BJ (cell line): ENCODE measurements at regions not wholly inside any gene's neighbourhood (a gene's known extent, or its start where the extent isn't known, plus 50 kb on each side); places are given as distances from the start of the nearest gene placed in this dataset.

Experiments used
- CTCF ChIA-PET: fragments of 350-600 bp; formaldehyde crosslinking; extraction: SDS; loops from one replicate; lab custom pipeline; 2021; ENCODE audit warnings: antibody characterized with exemption, inconsistent platforms; lab: Yijun Ruan, JAX
- POLR2A ChIA-PET: fragments of 300-600 bp; sonication (Branson Sonifier 250); formaldehyde crosslinking; extraction: SDS; loops from one replicate; lab custom pipeline; 2021; ENCODE audit warnings: antibody characterized with exemption; lab: Charles Lee
- DNase-seq: peaks from one replicate; pipeline ENCODE4 v3.0.0-alpha.2; 2011; ENCODE audit warnings: low read depth
- H3K27me3 ChIP-seq: 2 replicates; pipeline ENCODE4 v1.6.0; 2011; ENCODE audit warnings: low read length; ENCODE audit not compliant: control insufficient read depth, insufficient read depth
- H3K36me3 ChIP-seq: 2 replicates; pipeline ENCODE4 v1.5.1; 2011; ENCODE audit warnings: low read length; ENCODE audit not compliant: control insufficient read depth, insufficient read depth
- H3K4me3 ChIP-seq: 2 replicates; pipeline ENCODE4 v1.5.1; 2011; ENCODE audit warnings: low read depth, mild to moderate bottlenecking, control low read depth, low read length
- CTCF ChIP-seq: IDR thresholded peaks from 2 replicates; pipeline ENCODE4 v1.5.1; 2011; ENCODE audit warnings: low read depth, mild to moderate bottlenecking, control low read depth, inconsistent platforms, low read length, moderate library complexity; ENCODE audit not compliant: insufficient read depth

DNA sequence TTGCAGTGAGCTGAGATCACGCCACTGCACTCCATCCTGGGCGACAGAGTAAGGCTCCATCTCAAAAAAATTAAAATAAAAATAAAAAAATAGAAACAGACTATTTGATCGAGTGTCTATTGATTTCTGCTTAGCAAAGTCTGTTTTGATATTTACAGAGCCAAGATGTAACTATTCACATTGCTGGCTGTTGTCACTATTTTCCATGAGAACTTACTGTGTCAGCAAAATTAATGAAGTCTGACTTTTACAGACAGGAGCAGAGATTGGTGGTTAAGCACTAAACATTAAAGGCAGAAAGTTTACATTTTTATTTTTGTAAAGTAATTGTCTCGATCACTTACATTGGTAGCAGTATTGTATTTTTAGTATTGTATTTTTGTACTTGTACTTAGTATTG, 85.0 kb upstream of the CCDC28A start:
- Histone ChIP-seq H3K27me3 (no peaks in the 10 kb centered on the region), H3K4me3 (no peak overlapping the region), H3K36me3 (no peaks in the 10 kb centered on the region)
- CTCF ChIA-PET: interaction anchor here (1.0 kb wide), 1 partner anchor 100 kb away, joined by 3 read pairs; no protein-coding TSS in a partner anchor
- no peak for TF ChIP-seq CTCF
- DNase-seq: no peak
- POLR2A ChIA-PET: no interaction called here

- POLR2A ChIA-PET: no interaction called here
- DNase-seq: no peak
Observed at GRCh38 chr6:138689849-138690248, 83.7 kb upstream of the CCDC28A start.

DNA sequence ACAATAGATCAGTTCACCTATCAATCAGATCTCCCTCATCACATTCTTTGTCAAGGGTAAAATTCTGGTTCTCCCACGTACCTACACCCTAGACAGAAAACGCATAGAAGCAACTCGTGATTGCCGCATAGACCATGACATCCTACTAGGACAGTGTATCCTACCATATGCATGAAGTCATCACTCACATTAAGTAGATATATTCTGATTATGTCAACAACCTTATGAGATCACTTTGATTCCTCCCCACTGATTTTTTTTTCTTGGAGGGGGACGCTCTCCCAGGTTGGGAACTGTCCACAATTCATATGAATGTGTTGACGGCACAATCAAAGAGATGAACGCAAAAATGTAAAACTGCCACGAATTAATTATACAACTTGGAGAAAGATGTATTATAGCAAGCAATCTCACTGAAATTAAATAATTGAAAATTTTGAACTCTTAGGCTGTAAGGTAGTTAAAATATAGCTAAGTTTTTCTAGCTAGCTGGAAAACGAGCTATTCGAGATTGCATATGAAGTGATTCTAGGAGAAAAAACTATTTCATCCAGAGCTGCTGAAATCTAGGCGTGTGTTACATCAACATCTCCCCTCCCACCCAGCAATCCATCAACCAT, 82.5 kb upstream of the CCDC28A start:
- POLR2A ChIA-PET: interaction anchor here (0.6 kb wide), 1 partner anchor 18 kb away, joined by 3 read pairs; no protein-coding TSS in a partner anchor
- no peaks in the 10 kb centered on the region for H3K36me3 ChIP-seq
- CTCF ChIA-PET: interaction anchor here (0.7 to 4.0 kb wide), 15 partner anchors 9 to 103 kb away, joined by 3 to 44 read pairs (median 6); no protein-coding TSS in a partner anchor
- peak overlapping the region; percentile 58; the same call in 1 of the 2 replicates for H3K4me3 ChIP-seq
- no peak for TF ChIP-seq CTCF
- no peak for DNase-seq
- no peaks in the 10 kb centered on the region for H3K27me3 ChIP-seq

More at GRCh38 chr6:138689849-138690248, 83.7 kb upstream of the CCDC28A start:
- no peaks in the 10 kb centered on the region for H3K27me3 ChIP-seq
- H3K36me3 ChIP-seq: no peaks in the 10 kb centered on the region
- no peak overlapping the region for H3K4me3 ChIP-seq
- no peak for TF ChIP-seq CTCF
- CTCF ChIA-PET: no interaction called here

DNA sequence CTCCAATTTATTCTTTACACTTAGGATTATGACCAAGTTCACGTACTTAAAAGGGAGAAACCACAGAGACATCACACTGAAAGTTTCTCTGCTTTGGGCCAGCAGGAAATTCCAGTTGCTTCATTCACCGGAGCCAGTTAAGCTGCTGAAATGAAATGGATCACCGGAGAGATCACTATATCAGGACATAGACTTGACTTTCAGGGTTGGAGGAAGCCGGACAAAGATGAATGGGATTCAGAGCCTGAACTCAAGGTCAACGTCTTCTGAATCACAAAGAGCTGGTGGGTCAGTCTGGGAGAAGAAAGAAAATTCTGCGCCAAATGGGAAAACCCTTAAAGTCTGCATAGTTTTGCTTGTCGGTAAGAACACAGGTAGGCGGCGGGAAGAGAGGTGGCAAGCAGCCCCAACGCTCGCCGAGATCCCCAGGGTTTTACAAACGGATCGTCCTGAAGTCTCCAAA, 81.9 kb upstream of the CCDC28A start:
- TF ChIP-seq CTCF: no peak
- no peak for DNase-seq
- Histone ChIP-seq H3K27me3 (no peaks in the 10 kb centered on the region), H3K36me3 (no peaks in the 10 kb centered on the region), H3K4me3 (peak overlapping the region; percentile 58)
- ChIA-PET CTCF (interaction anchor here (0.7 to 4.0 kb wide), 18 partner anchors 9 to 103 kb away, joined by 3 to 44 read pairs (median 5); no protein-coding TSS in a partner anchor), POLR2A (no interaction called here)

- CTCF ChIA-PET: interaction anchor here (0.7 to 4.0 kb wide), 26 partner anchors 9 to 469 kb away, joined by 3 to 44 read pairs (median 4); no protein-coding TSS in a partner anchor
- POLR2A ChIA-PET: interaction anchor here (0.6 kb wide), 1 partner anchor 19 kb away, joined by 7 read pairs; no protein-coding TSS in a partner anchor
- H3K27me3 ChIP-seq: no peaks in the 10 kb centered on the region
- H3K36me3 ChIP-seq: no peaks in the 10 kb centered on the region
- no peak for DNase-seq
- peak; percentile 53 for TF ChIP-seq CTCF
- H3K4me3 ChIP-seq: peak overlapping the region; percentile 58
Observed at GRCh38 chr6:138692058-138692977, 81.3 kb upstream of the CCDC28A start.
